Neural progenitor cell (in vitro differentiated cells): ENCODE measurements at regions not wholly inside any gene's neighbourhood (a gene's known extent, or its start where the extent isn't known, plus 50 kb on each side); places are given as distances from the start of the nearest gene placed in this dataset.
"Not testable (repeated sequence)": the region's sequence is repeated elsewhere in the genome, so short reads cannot be mapped to it uniquely, and the experiment has no call there.

Source experiments
- DNase-seq: peaks from one replicate; pipeline ENCODE4 v3.0.0-alpha.2; 2016; ENCODE audit warnings: low spot score
- H2AFZ ChIP-seq: fragments of 200-600 bp; sonication (generic); replicated peaks from 2 replicates; pipeline ENCODE4 v1.6.1; 2016; ENCODE audit warnings: antibody characterized with exemption
- H3F3A ChIP-seq: fragments of 200-600 bp; sonication (generic); 2 replicates; pipeline ENCODE4 v1.6.1; 2016; ENCODE audit warnings: antibody characterized with exemption, low read depth
- H3K27ac ChIP-seq: fragments of 200-600 bp; sonication (generic); 2 replicates; pipeline ENCODE4 v1.5.1; 2016; ENCODE audit warnings: mild to moderate bottlenecking
- H3K27me3 ChIP-seq: fragments of 200-600 bp; sonication (generic); 2 replicates; pipeline ENCODE4 v1.6.1; 2016; ENCODE audit warnings: mild to moderate bottlenecking, moderate library complexity
- H3K36me3 ChIP-seq: fragments of 200-600 bp; sonication (generic); 2 replicates; pipeline ENCODE4 v1.5.1; 2016
- H3K4me1 ChIP-seq: fragments of 200-600 bp; sonication (generic); 2 replicates; pipeline ENCODE4 v1.6.1; 2016; ENCODE audit warnings: mixed run types
- H3K4me2 ChIP-seq: fragments of 200-600 bp; sonication (generic); 2 replicates; pipeline ENCODE4 v1.6.1; 2016
- H3K4me3 ChIP-seq: fragments of 200-600 bp; sonication (generic); 2 replicates; pipeline ENCODE4 v1.5.1; 2016
- H3K79me2 ChIP-seq: fragments of 200-600 bp; sonication (generic); 2 replicates; pipeline ENCODE4 v1.6.1; 2016; ENCODE audit warnings: low read depth
- H3K9ac ChIP-seq: fragments of 200-600 bp; sonication (generic); 2 replicates; pipeline ENCODE4 v1.6.1; 2016
- H3K9me3 ChIP-seq: fragments of 200-600 bp; sonication (generic); 2 replicates; pipeline ENCODE4 v1.5.1; 2016; ENCODE audit warnings: low read depth
- H4K20me1 ChIP-seq: fragments of 200-600 bp; sonication (generic); 2 replicates; pipeline ENCODE4 v1.6.1; 2016; ENCODE audit warnings: low read depth
- H3K27ac Mint-ChIP-seq: 3 replicates; pipeline ENCODE4 v1.8.0; 2021; ENCODE audit warnings: mixed read lengths
- H3K27me3 Mint-ChIP-seq: 2 replicates; pipeline ENCODE4 v1.8.0; 2022; ENCODE audit warnings: low read depth, mild to moderate bottlenecking, inconsistent platforms, moderate library complexity, mixed read lengths; ENCODE audit not compliant: insufficient read depth
- H3K36me3 Mint-ChIP-seq: 3 replicates; pipeline ENCODE4 v1.8.0; 2021; ENCODE audit warnings: mixed read lengths
- H3K4me1 Mint-ChIP-seq: 3 replicates; pipeline ENCODE4 v1.8.0; 2021; ENCODE audit warnings: mixed read lengths
- H3K4me3 Mint-ChIP-seq: 3 replicates; pipeline ENCODE4 v1.8.0; 2021; ENCODE audit warnings: mild to moderate bottlenecking, moderate library complexity, mixed read lengths
- H3K9me3 Mint-ChIP-seq: 3 replicates; pipeline ENCODE4 v1.8.0; 2020; ENCODE audit warnings: mixed read lengths
- EZH2 ChIP-seq: fragments of 200-600 bp; sonication (generic); IDR thresholded peaks from 2 replicates; pipeline ENCODE4 v1.6.1; 2017; ENCODE audit warnings: antibody characterized with exemption, mild to moderate bottlenecking, moderate library complexity
- EZH2phosphoT487 ChIP-seq: fragments of 200-600 bp; sonication (generic); IDR thresholded peaks from 2 replicates; pipeline ENCODE4 v1.6.1; 2017; ENCODE audit warnings: antibody characterized with exemption
- TF ChIP-seq, protein P1 (sequence below): fragments of 200-600 bp; sonication (generic); IDR thresholded peaks from 2 replicates; pipeline ENCODE4 v1.5.1; 2017; ENCODE audit warnings: antibody characterized with exemption, mild to moderate bottlenecking

DNA sequence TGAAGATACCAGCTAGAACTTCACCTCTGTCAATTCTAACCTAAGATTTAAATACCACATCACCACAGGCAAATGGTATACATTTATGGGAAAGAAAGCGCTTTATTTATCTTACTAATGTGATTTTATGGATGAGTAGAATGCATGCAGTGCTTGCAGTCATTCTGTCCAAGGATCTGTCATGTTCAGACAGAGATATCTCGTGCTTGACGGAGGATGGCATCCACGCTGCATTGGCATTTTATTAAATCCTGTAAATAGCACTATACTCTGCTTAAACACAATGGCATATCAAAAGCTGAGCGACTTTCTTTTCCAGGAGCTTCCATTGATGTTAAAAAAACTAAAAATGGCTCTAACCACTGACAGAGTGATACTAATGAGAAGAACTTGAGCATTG lies 133.7 kb upstream of the CAV2 start:
- no peak for DNase-seq
- H4K20me1 ChIP-seq, result no peaks in the 10 kb centered on the region
- H3K9me3 ChIP-seq, result no peaks in the 10 kb centered on the region
- H3K4me2 ChIP-seq, result no peak overlapping the region
- TF ChIP-seq EZH2phosphoT487 (no peak), EZH2 (no peak)
- TF ChIP-seq, protein P1, sequence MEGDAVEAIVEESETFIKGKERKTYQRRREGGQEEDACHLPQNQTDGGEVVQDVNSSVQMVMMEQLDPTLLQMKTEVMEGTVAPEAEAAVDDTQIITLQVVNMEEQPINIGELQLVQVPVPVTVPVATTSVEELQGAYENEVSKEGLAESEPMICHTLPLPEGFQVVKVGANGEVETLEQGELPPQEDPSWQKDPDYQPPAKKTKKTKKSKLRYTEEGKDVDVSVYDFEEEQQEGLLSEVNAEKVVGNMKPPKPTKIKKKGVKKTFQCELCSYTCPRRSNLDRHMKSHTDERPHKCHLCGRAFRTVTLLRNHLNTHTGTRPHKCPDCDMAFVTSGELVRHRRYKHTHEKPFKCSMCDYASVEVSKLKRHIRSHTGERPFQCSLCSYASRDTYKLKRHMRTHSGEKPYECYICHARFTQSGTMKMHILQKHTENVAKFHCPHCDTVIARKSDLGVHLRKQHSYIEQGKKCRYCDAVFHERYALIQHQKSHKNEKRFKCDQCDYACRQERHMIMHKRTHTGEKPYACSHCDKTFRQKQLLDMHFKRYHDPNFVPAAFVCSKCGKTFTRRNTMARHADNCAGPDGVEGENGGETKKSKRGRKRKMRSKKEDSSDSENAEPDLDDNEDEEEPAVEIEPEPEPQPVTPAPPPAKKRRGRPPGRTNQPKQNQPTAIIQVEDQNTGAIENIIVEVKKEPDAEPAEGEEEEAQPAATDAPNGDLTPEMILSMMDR, result no peak
- peaks cover 10% of the 10 kb centered on the region for H3K4me1 ChIP-seq
- peak overlapping the region; percentile 51 for H2AFZ ChIP-seq
- no peaks in the 10 kb centered on the region for H3K4me1 Mint-ChIP-seq
- no peaks in the 10 kb centered on the region for H3K36me3 ChIP-seq
- H3F3A ChIP-seq, result no peaks in the 10 kb centered on the region
- no peaks in the 10 kb centered on the region for H3K79me2 ChIP-seq
- H3K27ac ChIP-seq, result no peak overlapping the region
- no peaks in the 10 kb centered on the region for H3K27me3 ChIP-seq
- H3K27me3 Mint-ChIP-seq, result no peaks in the 10 kb centered on the region
- no peak overlapping the region for H3K9ac ChIP-seq
- no peak overlapping the region for H3K27ac Mint-ChIP-seq
- H3K9me3 Mint-ChIP-seq, result peaks cover 3% of the 10 kb centered on the region
- H3K36me3 Mint-ChIP-seq, result no peaks in the 10 kb centered on the region
- no peak overlapping the region for H3K4me3 Mint-ChIP-seq
- no peak overlapping the region for H3K4me3 ChIP-seq

DNA sequence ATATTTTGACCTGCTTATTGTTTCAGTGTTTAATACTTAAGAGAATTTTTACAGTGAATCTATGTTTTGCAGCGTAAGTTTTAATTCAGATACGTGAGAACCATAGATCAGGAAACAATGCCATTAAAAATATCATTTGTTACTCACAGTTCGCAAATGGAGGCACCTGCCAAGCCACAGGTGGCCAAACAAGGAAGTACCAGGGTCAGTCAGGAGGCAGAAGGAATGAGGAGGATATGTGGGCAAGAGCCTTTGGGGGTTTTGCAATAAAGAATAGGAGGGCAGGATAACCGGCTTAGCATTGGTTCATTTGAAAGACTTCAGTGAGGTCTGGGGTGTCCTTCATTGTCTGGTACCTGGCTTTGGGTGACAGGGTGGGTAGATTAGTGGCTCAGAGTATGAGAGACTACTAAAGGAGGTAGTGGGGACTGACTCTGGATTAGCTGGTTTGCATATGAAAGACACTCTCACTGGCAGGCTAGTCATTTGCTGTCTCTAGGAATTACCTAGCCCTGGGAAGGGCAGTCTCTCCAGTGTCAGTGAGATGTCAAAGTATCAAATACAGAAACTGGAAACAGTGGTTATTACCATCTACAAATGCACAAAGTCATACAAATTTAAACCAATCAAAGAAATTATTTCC lies 132.2 kb upstream of the CAV2 start:
- no peak overlapping the region for H3K27ac Mint-ChIP-seq
- H3K36me3 Mint-ChIP-seq, result no peaks in the 10 kb centered on the region
- no peaks in the 10 kb centered on the region for H3K4me1 Mint-ChIP-seq
- Histone ChIP-seq H3K4me2 (no peak overlapping the region), H3K27me3 (no peaks in the 10 kb centered on the region), H3K27ac (no peak overlapping the region), H3K4me1 (peaks cover 10% of the 10 kb centered on the region), H3K9me3 (no peaks in the 10 kb centered on the region), H2AFZ (no peak overlapping the region), H3K36me3 (no peaks in the 10 kb centered on the region), H3K79me2 (no peaks in the 10 kb centered on the region), H3K4me3 (no peak overlapping the region), H4K20me1 (no peaks in the 10 kb centered on the region), H3K9ac (no peak overlapping the region), H3F3A (no peaks in the 10 kb centered on the region)
- no peak overlapping the region for H3K4me3 Mint-ChIP-seq
- TF ChIP-seq, protein P1, result no peak
- TF ChIP-seq EZH2phosphoT487, result no peak
- no peak for TF ChIP-seq EZH2
- DNase-seq, result peak; percentile 55
- H3K9me3 Mint-ChIP-seq, result peaks cover 8% of the 10 kb centered on the region
- H3K27me3 Mint-ChIP-seq, result no peaks in the 10 kb centered on the region

DNA sequence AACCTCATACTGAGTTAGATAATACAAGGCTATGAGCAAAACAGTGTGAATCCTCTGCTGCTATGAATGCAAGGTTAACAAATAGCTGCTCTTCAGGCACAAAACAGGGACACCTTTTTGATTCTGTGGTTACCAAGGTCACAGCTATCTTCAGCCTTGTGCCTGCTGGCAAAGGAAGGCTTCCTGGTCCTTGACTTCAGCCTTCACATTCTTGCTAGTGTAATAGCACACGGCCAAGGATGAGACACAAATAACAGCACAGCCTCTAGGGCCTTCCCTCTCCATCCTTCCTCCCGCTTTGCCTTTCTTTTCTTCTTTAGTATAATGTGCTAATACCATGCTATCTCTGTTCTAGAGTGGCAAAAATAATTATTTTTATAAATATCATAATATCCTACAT lies 130.6 kb upstream of the CAV2 start:
- Histone ChIP-seq H3K36me3 (no peaks in the 10 kb centered on the region), H3K4me1 (peaks cover 10% of the 10 kb centered on the region), H3K9me3 (no peaks in the 10 kb centered on the region), H2AFZ (no peak overlapping the region), H3K27ac (no peak overlapping the region), H3K79me2 (no peaks in the 10 kb centered on the region), H3K27me3 (no peaks in the 10 kb centered on the region), H3K9ac (no peak overlapping the region), H4K20me1 (no peaks in the 10 kb centered on the region), H3K4me3 (no peak overlapping the region), H3K4me2 (no peak overlapping the region), H3F3A (no peaks in the 10 kb centered on the region)
- no peaks in the 10 kb centered on the region for H3K27me3 Mint-ChIP-seq
- no peaks in the 10 kb centered on the region for H3K36me3 Mint-ChIP-seq
- DNase-seq, result no peak
- TF ChIP-seq EZH2phosphoT487, result no peak
- TF ChIP-seq, protein P1, result no peak
- no peak for TF ChIP-seq EZH2
- H3K27ac Mint-ChIP-seq, result no peak overlapping the region
- H3K9me3 Mint-ChIP-seq, result peaks cover 14% of the 10 kb centered on the region
- H3K4me1 Mint-ChIP-seq, result no peaks in the 10 kb centered on the region
- no peak overlapping the region for H3K4me3 Mint-ChIP-seq

DNA sequence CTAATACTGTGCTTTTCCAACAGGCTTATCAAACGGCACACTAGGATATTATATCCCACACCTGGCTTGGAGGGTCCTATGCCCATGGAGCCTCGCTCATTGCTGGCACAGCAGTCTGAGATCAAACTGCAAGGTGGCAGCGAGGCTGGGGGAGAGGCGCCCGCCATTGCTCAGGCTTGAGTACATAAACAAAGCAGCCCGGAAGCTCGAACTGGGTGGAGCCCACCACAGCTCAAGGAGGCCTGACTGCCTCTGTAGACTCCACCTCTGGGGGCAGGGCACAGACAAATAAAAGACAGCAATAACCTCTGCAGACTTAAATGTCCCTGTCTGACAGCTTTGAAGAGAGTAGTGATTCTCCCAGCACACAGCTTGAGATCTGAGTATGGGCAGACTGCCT lies 128.0 kb upstream of the CAV2 start:
- not testable (repeated sequence) for H3F3A ChIP-seq, H3K9me3 ChIP-seq, H3K27ac Mint-ChIP-seq, H3K27me3 ChIP-seq, H3K27ac ChIP-seq, H3K4me1 Mint-ChIP-seq, H2AFZ ChIP-seq, H3K4me3 Mint-ChIP-seq, H3K4me3 ChIP-seq, H3K36me3 Mint-ChIP-seq, DNase-seq, H3K27me3 Mint-ChIP-seq, H3K36me3 ChIP-seq, H3K9ac ChIP-seq, H4K20me1 ChIP-seq, H3K79me2 ChIP-seq, H3K4me2 ChIP-seq
- H3K4me1 ChIP-seq, result peaks cover 10% of the 10 kb centered on the region
- peaks cover 14% of the 10 kb centered on the region for H3K9me3 Mint-ChIP-seq

DNA sequence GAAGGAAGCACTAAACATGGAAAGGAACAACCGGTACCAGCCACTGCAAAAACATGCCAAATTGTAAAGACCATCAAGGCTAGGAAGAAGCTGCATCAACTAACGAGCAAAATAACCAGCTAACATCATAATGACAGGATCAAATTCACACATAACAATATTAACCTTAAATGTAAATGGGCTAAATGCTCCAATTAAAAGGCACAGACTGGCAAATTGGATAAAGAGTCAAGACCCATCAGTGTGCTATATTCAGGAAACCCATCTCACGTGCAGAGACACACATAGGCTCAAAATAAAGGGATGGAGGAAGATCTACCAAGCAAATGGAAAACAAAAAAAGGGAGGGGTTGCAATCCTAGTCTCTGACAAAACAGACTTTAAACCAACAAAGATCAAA lies 126.3 kb upstream of the CAV2 start:
- not testable (repeated sequence) for H3K27me3 ChIP-seq, H3K9me3 ChIP-seq, H3K36me3 Mint-ChIP-seq, H3K4me3 Mint-ChIP-seq, H3K36me3 ChIP-seq, H3K27ac ChIP-seq, H3K27ac Mint-ChIP-seq, H3K27me3 Mint-ChIP-seq, H3K9ac ChIP-seq, H2AFZ ChIP-seq, H3K79me2 ChIP-seq, H4K20me1 ChIP-seq, DNase-seq, H3K4me1 Mint-ChIP-seq, H3F3A ChIP-seq, H3K4me2 ChIP-seq, H3K4me3 ChIP-seq
- H3K9me3 Mint-ChIP-seq, result peaks cover 17% of the 10 kb centered on the region
- H3K4me1 ChIP-seq, result peaks cover 10% of the 10 kb centered on the region
